ENCODE measurements at regions not wholly inside any gene's neighbourhood (a gene's known extent, or its start where the extent isn't known, plus 50 kb on each side); places are given as distances from the start of the nearest gene placed in this dataset.

- no peak for DNase-seq (ENCODE audit: low read depth in 2 of 2)
Observed at GRCh38 chr1:53378061-53378460, 50.2 kb upstream of the LRP8 start.

- DNase-seq (ENCODE audit: low read depth in 2 of 2), result no peak
Observed at GRCh38 chr1:53378932-53379661, 51.2 kb upstream of the LRP8 start.

DNA sequence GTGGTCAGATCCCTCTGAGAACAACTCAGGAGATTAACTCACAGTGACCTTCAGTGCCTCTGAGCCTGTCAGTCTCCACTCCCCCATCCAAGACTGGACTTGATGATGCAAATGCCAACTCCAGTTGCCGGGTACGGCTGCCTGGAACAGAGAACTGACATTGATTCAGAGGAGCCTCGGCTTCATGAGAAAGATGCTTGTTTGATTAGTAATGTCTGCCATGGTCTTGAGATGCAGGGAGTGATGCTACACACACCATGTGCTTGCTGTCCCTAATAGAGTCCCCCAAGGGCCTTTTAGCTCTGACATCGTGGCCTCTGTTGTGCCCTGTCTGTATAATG is 51.8 kb upstream of the LRP8 start:
- DNase-seq (ENCODE audit: low read depth in 2 of 2), result no peak

- no peak for DNase-seq (ENCODE audit: low read depth in 2 of 2)
Observed at GRCh38 chr1:53380296-53380695, 52.4 kb upstream of the LRP8 start.

DNA sequence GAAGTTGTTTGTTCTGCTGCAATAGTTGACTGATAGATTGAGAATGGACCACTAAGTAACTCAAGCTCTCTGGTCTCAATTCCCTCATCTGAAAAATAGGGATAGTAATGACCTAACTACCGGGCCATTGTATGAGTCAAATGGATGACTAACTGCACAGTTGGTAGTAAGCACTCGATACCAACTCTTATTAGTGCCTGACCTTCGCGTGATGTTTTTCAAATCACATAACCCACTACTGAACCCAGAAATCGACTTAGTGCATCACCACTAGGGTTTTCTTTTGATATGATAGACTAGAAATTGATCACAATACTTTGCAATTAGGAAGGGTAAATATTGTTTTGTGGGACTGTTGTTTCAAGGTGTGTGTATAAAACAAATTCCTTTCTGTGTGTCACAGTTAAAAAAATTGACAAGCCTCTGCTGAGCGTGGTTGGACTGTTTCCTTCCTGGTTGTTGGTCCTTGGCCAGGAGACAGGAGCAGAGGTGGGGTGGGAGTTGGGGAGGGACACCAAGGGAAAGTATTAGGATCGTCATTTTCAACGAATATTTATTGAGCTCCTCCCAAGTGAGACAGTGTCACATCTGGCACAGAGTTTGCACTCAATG is 54.0 kb upstream of the LRP8 start:
- DNase-seq (ENCODE audit: low read depth in 2 of 2), result no peak

DNA sequence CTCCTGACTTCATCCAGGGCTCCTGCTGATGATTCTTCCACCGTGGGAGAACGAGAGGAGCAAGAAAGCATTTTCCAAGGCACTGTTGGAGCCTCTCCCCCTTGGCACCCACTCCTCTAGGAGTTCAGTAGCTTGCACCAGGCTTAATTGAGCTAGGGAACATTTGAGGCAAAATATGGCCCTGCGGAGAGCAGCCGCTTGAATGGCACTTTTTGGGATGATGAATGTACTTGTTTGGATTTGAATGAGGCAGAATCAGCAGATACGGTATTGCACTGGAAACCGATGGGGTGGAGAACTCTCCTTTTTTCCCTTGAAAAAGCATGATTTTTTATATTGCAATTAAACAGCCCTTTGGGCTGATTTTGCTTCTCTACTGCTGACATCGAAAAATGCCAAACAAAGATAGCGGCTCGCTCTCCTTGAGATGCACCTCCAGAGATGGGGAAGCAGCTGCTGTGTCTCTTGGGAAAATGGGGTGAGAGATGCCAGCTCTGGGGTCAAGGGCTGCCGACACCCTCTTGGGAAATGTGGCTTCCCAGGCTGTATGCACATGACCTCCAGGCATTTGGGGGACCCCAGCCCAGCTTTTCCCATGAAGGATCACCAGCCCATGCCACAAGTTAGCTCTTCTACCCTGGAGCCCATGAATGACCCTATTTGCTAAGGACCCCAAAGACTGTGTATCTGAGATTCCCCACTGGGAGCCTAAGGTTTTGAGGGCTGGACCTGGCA is 55.4 kb upstream of the LRP8 start:
- DNase-seq (ENCODE audit: low read depth in 2 of 2), result no peak

- DNase-seq (ENCODE audit: low read depth in 2 of 2), result no peak
Observed at GRCh38 chr1:53384796-53385195, 56.9 kb upstream of the LRP8 start.

- no peak for DNase-seq (ENCODE audit: low read depth in 2 of 2)
Observed at GRCh38 chr1:53385276-53386225, 57.7 kb upstream of the LRP8 start.

- DNase-seq (ENCODE audit: low read depth in 2 of 2), result no peak
Observed at GRCh38 chr1:53388963-53389362, 61.1 kb upstream of the LRP8 start.

DNA sequence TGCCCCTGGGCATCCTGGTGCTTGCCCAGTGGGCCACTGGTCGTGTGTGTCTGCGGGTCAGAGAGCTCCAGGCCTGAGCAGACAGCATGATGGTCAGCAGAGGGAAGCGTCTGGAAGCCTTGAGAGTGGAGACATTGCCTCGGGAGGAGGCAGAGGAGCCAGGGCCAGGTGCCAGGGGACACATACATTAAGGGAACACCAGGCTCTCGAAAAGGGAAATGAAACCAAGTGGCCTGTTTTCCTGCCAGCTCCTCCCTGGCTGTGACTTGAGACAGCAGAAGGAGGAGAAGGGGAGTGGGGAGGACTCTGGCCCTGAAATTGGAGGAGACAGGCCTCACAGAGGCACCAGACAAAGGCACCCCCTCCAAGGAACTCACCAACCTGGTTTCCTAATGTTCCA is 62.4 kb upstream of the LRP8 start:
- no peak for DNase-seq (ENCODE audit: low read depth in 2 of 2)

GRCh38 chr1:53390736-53391135 is 62.9 kb upstream of the LRP8 start:
- no peak for DNase-seq (ENCODE audit: low read depth in 2 of 2)

- DNase-seq (ENCODE audit: low read depth in 2 of 2), result no peak
Observed at GRCh38 chr1:53391296-53391695, 63.4 kb upstream of the LRP8 start.

- DNase-seq (ENCODE audit: low read depth in 2 of 2), result no peak
Observed at GRCh38 chr1:53391982-53392381, 64.1 kb upstream of the LRP8 start.

- DNase-seq (ENCODE audit: low read depth in 2 of 2), result no peak
Observed at GRCh38 chr1:53392460-53392859, 64.6 kb upstream of the LRP8 start.

- peak; percentile 71 to 72 for DNase-seq (ENCODE audit: low read depth in 2 of 2)
Observed at GRCh38 chr1:53393325-53393792, 65.5 kb upstream of the LRP8 start.

DNA sequence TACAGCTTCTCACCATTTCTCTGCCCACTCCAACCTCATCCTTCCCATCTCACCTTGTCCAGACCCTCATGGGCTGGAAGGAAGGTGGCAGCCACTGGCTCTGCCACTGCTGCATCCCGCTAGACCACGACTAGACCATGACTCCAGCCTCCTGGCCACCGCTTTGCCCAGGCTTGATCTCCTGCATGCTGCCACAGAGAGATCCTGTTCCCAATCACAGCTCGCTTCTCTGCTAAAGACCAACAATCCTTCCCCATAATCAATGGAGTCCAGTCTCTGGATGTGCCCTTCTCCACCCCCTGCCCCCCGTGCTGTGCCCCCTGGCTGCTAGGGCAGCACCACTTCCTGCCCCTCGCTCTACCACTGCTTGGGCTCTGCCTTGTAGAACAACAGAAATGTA is 64.9 kb upstream of the DMRTB1 start:
- DNase-seq (ENCODE audit: low read depth in 2 of 2), result no peak

DNA sequence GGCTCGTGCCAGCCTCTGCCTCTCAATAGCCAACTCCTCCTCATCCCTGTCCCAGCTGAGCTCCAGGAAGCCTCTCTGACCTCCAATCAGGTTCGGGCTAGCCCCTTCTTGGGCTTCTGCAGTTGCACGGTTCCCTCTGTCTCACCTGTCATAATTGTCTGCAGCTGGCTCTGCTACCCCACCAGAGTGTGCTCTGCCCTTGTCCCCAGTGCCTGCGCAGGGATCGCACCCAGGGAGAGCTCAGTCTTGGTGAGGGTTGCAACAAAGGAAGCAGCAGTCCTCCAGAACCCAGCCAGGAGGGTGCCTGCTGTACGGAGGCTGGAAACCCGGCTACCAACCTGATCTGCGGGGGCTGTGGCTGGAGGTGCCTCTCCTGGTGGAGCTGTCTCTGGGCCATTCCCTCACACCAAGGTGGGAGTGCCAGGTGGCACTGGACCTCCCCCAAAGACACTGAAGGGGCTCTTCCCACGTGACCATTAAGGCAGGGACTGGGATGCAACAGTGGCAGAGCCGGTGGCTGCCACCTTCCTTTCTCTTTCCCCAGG is 63.5 kb upstream of the DMRTB1 start:
- no peak for DNase-seq (ENCODE audit: low read depth in 2 of 2)

GRCh38 chr1:53396573-53397268 is 62.5 kb upstream of the DMRTB1 start:
- no peak for DNase-seq (ENCODE audit: low read depth in 2 of 2)

DNA sequence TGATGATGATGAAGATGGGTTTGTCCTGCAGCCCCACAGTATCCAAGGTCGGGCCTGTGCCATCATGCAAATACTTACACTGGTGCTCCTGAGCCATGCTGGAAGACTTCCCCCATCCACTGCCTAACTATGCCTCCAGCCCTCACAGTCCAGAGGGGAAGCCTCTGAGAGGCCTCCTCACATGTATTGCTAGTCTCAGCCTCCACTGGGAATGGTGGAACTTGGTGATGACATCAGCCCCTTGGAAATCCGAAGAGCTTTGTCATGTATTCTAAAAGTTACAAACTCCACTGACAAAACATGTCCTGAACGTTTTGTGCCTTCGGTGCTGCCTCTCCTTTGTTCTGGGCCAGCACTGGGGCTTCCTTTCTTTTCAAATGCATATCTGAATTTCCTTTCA is 61.1 kb upstream of the DMRTB1 start:
- no peak for DNase-seq (ENCODE audit: low read depth in 2 of 2)

GRCh38 chr1:53398576-53399365 is 60.4 kb upstream of the DMRTB1 start:
- DNase-seq (ENCODE audit: low read depth in 2 of 2), result no peak

Measured in stimulated activated CD4-positive, alpha-beta T cell treated with anti-CD3 and anti-CD28 coated beads, Interleukin-1b, Interleukin-23, amount 100 ng/mL, for 4 hours (primary cell).